ENCODE measurements at regions not wholly inside any gene's neighbourhood (a gene's known extent, or its start where the extent isn't known, plus 50 kb on each side); places are given as distances from the start of the nearest gene placed in this dataset.
"Not testable (repeated sequence)": the region's sequence is repeated elsewhere in the genome, so short reads cannot be mapped to it uniquely, and the experiment has no call there.

DNA sequence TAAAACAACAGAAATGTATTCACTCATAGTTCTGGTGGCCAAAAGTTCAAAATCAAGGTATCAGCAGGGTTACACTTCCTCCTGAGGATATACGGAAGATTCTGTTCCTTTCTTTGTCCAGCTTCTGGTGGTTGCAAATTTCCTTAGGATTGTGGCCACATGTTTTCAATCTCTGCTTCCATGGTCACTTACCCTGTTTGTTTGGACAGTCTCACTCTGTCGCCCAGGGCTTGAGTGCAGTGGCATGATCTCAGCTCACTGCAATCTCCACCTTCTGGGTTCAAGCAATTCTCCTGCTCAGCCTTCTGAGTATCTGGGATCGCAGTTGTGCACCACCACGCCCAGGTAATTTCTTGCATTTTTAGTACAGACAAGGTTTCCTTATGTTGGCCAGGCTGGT lies 534.3 kb downstream of the KCNA4 start:
- no peak overlapping the region for H3K27ac ChIP-seq (ENCODE audit: low read depth, low read length)
- no peaks in the 10 kb centered on the region for H3K4me1 ChIP-seq (ENCODE audit: control insufficient read depth in 3 of 3, insufficient read depth in 3 of 3, low read length in 3 of 3)
- no peaks in the 10 kb centered on the region for H3K36me3 ChIP-seq (ENCODE audit: control insufficient read depth in 3 of 3, insufficient read depth in 3 of 3, low read length in 3 of 3)
- no peaks in the 10 kb centered on the region for H3K27me3 ChIP-seq (ENCODE audit: control insufficient read depth in 3 of 3, insufficient read depth in 3 of 3, low read length in 3 of 3)
- no peak overlapping the region for H3K9ac ChIP-seq (ENCODE audit: low read depth in 1 of 3, low read length in 3 of 3)
- no peaks in the 10 kb centered on the region for H3K9me3 ChIP-seq (ENCODE audit: control insufficient read depth in 3 of 3, low read length in 3 of 3)
- H3K4me3 ChIP-seq (ENCODE audit: low read length in 3 of 3): no peak overlapping the region

DNA sequence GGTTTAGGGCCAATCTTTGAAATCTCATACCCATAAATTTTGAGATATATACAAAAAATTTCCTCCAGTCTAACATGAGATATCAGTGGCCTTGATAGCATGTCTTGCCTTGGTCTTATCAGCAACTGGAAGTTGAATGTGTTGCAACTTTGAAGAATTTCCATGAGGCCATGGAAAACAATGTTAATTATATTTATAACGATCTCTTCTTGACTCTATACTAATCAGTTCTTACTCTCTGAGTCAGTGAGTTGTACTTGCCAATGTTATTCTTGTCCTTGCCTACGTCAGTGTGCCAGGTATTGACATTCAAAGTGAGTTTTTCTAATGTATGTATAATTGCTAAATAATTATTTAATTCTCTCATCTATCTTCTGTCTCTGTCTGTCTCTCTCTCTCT lies 535.1 kb downstream of the KCNA4 start:
- Histone ChIP-seq H3K36me3 (ENCODE audit: control insufficient read depth in 3 of 3, insufficient read depth in 3 of 3, low read length in 3 of 3) (no peaks in the 10 kb centered on the region), H3K27ac (ENCODE audit: low read depth, low read length) (no peak overlapping the region), H3K27me3 (ENCODE audit: control insufficient read depth in 3 of 3, insufficient read depth in 3 of 3, low read length in 3 of 3) (no peaks in the 10 kb centered on the region), H3K9me3 (ENCODE audit: control insufficient read depth in 3 of 3, low read length in 3 of 3) (no peaks in the 10 kb centered on the region), H3K4me3 (ENCODE audit: low read length in 3 of 3) (no peak overlapping the region), H3K9ac (ENCODE audit: low read depth in 1 of 3, low read length in 3 of 3) (no peak overlapping the region), H3K4me1 (ENCODE audit: control insufficient read depth in 3 of 3, insufficient read depth in 3 of 3, low read length in 3 of 3) (no peaks in the 10 kb centered on the region)

DNA sequence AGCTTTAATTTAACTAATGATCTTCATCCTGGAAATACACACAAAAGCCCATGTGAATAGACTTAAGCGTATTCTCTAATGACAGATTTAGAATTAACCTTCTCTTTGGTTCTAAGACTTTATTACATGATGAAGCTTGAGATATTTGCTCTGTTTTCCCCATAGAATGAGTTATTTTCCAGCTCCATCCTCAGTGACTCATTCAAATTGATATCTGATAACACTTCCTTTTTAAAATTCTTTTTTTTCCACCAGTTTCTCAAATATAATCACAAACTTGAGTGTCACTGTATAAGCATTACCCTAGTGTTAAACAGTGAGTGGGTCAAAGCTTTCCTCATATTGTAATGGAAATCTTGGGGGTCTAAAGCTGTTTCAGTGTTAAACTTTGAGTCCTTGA lies 535.8 kb downstream of the KCNA4 start:
- H3K9ac ChIP-seq (ENCODE audit: low read depth in 1 of 3, low read length in 3 of 3): no peak overlapping the region
- H3K4me1 ChIP-seq (ENCODE audit: control insufficient read depth in 3 of 3, insufficient read depth in 3 of 3, low read length in 3 of 3): no peaks in the 10 kb centered on the region
- no peak overlapping the region for H3K27ac ChIP-seq (ENCODE audit: low read depth, low read length)
- H3K27me3 ChIP-seq (ENCODE audit: control insufficient read depth in 3 of 3, insufficient read depth in 3 of 3, low read length in 3 of 3): no peaks in the 10 kb centered on the region
- H3K4me3 ChIP-seq (ENCODE audit: low read length in 3 of 3): no peak overlapping the region
- H3K36me3 ChIP-seq (ENCODE audit: control insufficient read depth in 3 of 3, insufficient read depth in 3 of 3, low read length in 3 of 3): no peaks in the 10 kb centered on the region
- H3K9me3 ChIP-seq (ENCODE audit: control insufficient read depth in 3 of 3, low read length in 3 of 3): no peaks in the 10 kb centered on the region

DNA sequence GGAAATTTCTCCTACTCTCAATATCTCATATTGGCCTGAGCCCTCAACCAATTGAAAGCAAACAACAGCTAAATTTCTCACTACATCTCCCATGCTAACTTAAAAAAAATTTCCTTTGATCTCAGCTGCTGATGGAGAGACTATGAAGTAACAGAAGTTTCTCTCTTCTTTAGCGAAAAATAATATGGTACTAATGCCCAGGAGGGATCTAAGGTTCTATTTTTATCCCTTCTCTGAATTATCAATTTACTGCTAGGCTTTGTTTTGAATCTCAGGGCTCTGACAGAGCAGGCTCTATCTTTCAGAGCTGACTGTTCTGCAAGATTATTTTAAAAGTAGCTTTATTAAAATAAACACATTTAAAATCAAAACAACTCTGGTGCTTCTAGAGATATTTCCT lies 558.6 kb downstream of the KCNA4 start:
- no peak overlapping the region for H3K27ac ChIP-seq (ENCODE audit: low read depth, low read length)
- H3K27me3 ChIP-seq (ENCODE audit: control insufficient read depth in 3 of 3, insufficient read depth in 3 of 3, low read length in 3 of 3): no peaks in the 10 kb centered on the region
- no peak overlapping the region for H3K9ac ChIP-seq (ENCODE audit: low read depth in 1 of 3, low read length in 3 of 3)
- no peaks in the 10 kb centered on the region for H3K36me3 ChIP-seq (ENCODE audit: control insufficient read depth in 3 of 3, insufficient read depth in 3 of 3, low read length in 3 of 3)
- no peaks in the 10 kb centered on the region for H3K4me1 ChIP-seq (ENCODE audit: control insufficient read depth in 3 of 3, insufficient read depth in 3 of 3, low read length in 3 of 3)
- no peak overlapping the region for H3K4me3 ChIP-seq (ENCODE audit: low read length in 3 of 3)
- H3K9me3 ChIP-seq (ENCODE audit: control insufficient read depth in 3 of 3, low read length in 3 of 3): no peaks in the 10 kb centered on the region

DNA sequence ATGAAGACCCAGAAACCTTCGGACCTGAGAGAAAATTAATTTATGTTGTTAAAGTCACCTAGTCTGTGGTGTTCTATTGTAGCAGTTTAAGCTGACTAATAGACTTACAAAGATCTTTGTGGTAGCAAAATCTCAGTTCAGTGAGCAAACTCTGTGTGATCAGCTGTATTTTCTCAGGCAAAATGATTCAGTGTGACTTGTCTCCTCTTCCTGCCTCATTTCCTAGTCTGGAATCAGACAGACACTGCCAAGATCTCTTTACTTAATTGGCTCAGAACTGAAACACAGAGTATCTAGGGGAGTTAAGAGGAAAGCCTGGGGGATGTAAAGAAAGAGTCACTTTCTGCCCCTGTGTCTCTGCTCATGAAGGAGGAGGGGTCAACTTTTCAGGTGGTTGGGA lies 564.7 kb downstream of the KCNA4 start:
- H3K4me3 ChIP-seq (ENCODE audit: low read length in 3 of 3): no peak overlapping the region
- H3K36me3 ChIP-seq (ENCODE audit: control insufficient read depth in 3 of 3, insufficient read depth in 3 of 3, low read length in 3 of 3): no peaks in the 10 kb centered on the region
- no peak overlapping the region for H3K27ac ChIP-seq (ENCODE audit: low read depth, low read length)
- no peaks in the 10 kb centered on the region for H3K9me3 ChIP-seq (ENCODE audit: control insufficient read depth in 3 of 3, low read length in 3 of 3)
- H3K4me1 ChIP-seq (ENCODE audit: control insufficient read depth in 3 of 3, insufficient read depth in 3 of 3, low read length in 3 of 3): no peaks in the 10 kb centered on the region
- no peak overlapping the region for H3K9ac ChIP-seq (ENCODE audit: low read depth in 1 of 3, low read length in 3 of 3)
- H3K27me3 ChIP-seq (ENCODE audit: control insufficient read depth in 3 of 3, insufficient read depth in 3 of 3, low read length in 3 of 3): no peaks in the 10 kb centered on the region

DNA sequence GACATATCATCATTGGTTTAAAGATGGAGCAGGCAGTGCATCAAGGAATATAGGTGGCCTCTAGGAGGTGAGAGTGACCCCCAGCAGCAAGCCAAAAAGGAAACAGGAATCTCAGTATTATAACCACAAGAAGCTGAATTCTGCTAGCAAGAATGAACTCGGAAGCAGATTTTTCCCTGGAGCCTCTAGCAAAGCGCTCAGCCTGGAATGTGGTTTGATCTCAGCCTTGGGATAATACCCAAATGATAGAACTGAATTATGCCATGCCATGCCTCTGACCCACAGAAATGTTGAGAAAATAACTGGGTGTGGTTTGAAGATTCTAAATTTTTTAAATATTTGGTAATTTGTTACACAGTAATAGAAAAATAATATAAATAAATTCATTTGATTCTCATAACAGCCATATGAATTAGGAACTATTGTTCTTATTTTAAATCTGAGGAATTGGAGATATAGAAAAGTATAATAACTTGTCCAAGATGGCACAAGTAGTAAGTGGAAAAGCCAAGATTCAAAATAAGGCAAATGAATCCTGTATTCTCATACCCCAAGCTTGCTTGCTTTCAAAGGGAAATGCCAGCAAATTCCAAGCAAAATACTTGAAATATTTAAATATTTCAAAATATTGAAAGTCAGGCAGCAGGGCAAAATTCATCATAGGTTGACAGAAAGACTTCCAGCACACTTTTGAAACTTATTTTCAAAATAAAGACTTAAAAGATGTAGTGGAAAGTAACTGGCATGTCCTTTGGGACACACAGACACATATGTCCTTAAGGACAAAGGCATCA lies 567.4 kb downstream of the KCNA4 start:
- no peaks in the 10 kb centered on the region for H3K27me3 ChIP-seq (ENCODE audit: control insufficient read depth in 3 of 3, insufficient read depth in 3 of 3, low read length in 3 of 3)
- H3K27ac ChIP-seq (ENCODE audit: low read depth, low read length): no peak overlapping the region
- H3K4me1 ChIP-seq (ENCODE audit: control insufficient read depth in 3 of 3, insufficient read depth in 3 of 3, low read length in 3 of 3): no peaks in the 10 kb centered on the region
- H3K9me3 ChIP-seq (ENCODE audit: control insufficient read depth in 3 of 3, low read length in 3 of 3): no peaks in the 10 kb centered on the region
- no peak overlapping the region for H3K9ac ChIP-seq (ENCODE audit: low read depth in 1 of 3, low read length in 3 of 3)
- no peaks in the 10 kb centered on the region for H3K36me3 ChIP-seq (ENCODE audit: control insufficient read depth in 3 of 3, insufficient read depth in 3 of 3, low read length in 3 of 3)
- no peak overlapping the region for H3K4me3 ChIP-seq (ENCODE audit: low read length in 3 of 3)

DNA sequence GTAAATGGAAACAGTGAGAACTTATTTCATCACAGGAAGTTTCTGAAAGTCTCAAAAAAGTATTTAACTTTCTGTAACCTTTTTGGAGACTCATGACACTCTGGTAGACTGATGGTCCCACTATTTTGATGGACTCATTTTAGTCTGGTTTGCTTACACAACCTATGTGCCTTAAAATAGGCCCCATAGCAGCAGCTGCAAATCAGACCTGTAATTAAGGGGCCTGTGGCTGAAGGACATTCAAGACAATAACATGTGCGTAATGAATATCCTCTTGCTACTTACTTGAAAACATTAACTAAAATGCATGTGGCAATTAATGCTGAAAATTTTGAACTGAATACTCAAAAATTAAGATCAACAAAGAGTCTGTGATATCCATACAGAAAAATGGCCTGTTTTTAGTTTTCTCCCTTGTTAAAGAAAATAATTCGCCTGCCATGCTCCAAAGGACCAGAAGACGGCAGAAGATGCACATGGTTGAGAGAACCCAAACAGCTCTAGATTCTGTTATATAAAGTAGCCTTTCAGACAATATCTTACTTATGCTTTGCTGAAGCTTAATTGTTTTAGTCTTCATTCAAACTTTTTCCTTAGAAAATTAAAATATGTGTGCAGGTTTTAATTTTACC lies 568.5 kb downstream of the KCNA4 start:
- Histone ChIP-seq H3K9me3 (ENCODE audit: control insufficient read depth in 3 of 3, low read length in 3 of 3) (no peaks in the 10 kb centered on the region), H3K4me1 (ENCODE audit: control insufficient read depth in 3 of 3, insufficient read depth in 3 of 3, low read length in 3 of 3) (no peaks in the 10 kb centered on the region), H3K4me3 (ENCODE audit: low read length in 3 of 3) (no peak overlapping the region), H3K36me3 (ENCODE audit: control insufficient read depth in 3 of 3, insufficient read depth in 3 of 3, low read length in 3 of 3) (no peaks in the 10 kb centered on the region), H3K9ac (ENCODE audit: low read depth in 1 of 3, low read length in 3 of 3) (no peak overlapping the region), H3K27me3 (ENCODE audit: control insufficient read depth in 3 of 3, insufficient read depth in 3 of 3, low read length in 3 of 3) (no peaks in the 10 kb centered on the region), H3K27ac (ENCODE audit: low read depth, low read length) (no peak overlapping the region)

DNA sequence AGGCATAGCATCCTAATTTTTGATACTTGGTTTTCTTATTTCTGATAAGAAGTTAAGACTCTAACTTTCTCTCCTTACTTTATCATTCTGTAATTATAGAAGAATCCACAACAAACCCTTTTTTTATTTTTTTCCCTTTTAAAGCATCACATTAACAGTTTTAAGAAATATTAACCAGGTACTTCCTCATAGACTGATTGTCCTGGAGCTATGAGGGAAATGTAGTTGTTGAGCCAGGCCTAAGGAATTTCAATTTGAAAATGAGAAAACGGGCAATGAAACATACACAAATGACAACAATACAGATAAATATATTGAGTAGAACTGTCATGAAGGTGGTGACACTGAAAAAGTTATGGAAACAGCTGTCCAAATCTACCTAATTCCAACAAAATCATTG lies 569.0 kb downstream of the KCNA4 start:
- no peaks in the 10 kb centered on the region for H3K27me3 ChIP-seq (ENCODE audit: control insufficient read depth in 3 of 3, insufficient read depth in 3 of 3, low read length in 3 of 3)
- H3K27ac ChIP-seq (ENCODE audit: low read depth, low read length): no peak overlapping the region
- H3K9ac ChIP-seq (ENCODE audit: low read depth in 1 of 3, low read length in 3 of 3): no peak overlapping the region
- H3K4me1 ChIP-seq (ENCODE audit: control insufficient read depth in 3 of 3, insufficient read depth in 3 of 3, low read length in 3 of 3): no peaks in the 10 kb centered on the region
- H3K4me3 ChIP-seq (ENCODE audit: low read length in 3 of 3): no peak overlapping the region
- no peaks in the 10 kb centered on the region for H3K36me3 ChIP-seq (ENCODE audit: control insufficient read depth in 3 of 3, insufficient read depth in 3 of 3, low read length in 3 of 3)
- no peaks in the 10 kb centered on the region for H3K9me3 ChIP-seq (ENCODE audit: control insufficient read depth in 3 of 3, low read length in 3 of 3)

DNA sequence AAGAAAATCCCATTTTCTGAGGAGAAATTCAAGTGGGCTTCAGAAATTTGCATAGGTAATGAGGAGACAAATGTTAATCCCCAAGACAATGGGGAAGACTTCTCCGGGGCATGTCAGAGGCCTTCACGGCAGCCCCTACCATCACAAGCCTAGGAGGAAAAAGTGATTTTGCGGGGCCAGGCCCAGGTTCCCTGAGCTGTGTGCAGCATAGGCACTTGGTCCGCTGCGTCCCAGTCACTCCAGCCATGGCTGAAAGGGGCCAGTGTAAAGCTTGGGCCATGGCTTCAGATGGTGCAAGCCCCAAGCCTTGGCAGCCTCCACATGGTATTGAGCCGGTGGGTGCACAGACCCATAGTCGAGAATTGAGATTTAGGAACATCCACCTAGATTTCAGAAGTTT lies 570.7 kb downstream of the KCNA4 start:
- Histone ChIP-seq H3K36me3 (ENCODE audit: control insufficient read depth in 3 of 3, insufficient read depth in 3 of 3, low read length in 3 of 3) (no peaks in the 10 kb centered on the region), H3K4me3 (ENCODE audit: low read length in 3 of 3) (no peak overlapping the region), H3K27ac (ENCODE audit: low read depth, low read length) (no peak overlapping the region), H3K27me3 (ENCODE audit: control insufficient read depth in 3 of 3, insufficient read depth in 3 of 3, low read length in 3 of 3) (no peaks in the 10 kb centered on the region), H3K9me3 (ENCODE audit: control insufficient read depth in 3 of 3, low read length in 3 of 3) (no peaks in the 10 kb centered on the region), H3K4me1 (ENCODE audit: control insufficient read depth in 3 of 3, insufficient read depth in 3 of 3, low read length in 3 of 3) (no peaks in the 10 kb centered on the region), H3K9ac (ENCODE audit: low read depth in 1 of 3, low read length in 3 of 3) (no peak overlapping the region)

DNA sequence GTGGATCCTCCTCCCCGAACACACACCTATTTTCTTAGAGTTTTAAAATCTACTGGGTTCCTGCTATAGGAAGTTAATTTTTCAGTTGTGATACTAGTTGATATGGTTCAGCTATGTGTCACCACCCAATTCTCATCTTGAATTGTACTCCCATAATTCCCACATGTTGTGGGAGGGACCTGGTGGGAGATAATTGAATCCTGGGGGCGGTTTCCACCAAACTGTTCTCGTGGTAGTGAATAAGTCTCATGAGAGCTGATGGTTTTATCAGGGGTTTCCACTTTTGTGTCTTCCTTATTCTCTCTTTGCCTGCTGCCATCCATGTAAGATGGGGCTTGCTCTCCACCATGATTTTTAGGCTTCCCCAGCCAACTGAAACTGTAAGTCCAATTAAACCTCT lies 571.6 kb downstream of the KCNA4 start:
- not testable (repeated sequence) for H3K4me1 ChIP-seq (ENCODE audit: control insufficient read depth in 3 of 3, insufficient read depth in 3 of 3, low read length in 3 of 3); H3K27ac ChIP-seq (ENCODE audit: low read depth, low read length); H3K9me3 ChIP-seq (ENCODE audit: control insufficient read depth in 3 of 3, low read length in 3 of 3); H3K36me3 ChIP-seq (ENCODE audit: control insufficient read depth in 3 of 3, insufficient read depth in 3 of 3, low read length in 3 of 3); H3K27me3 ChIP-seq (ENCODE audit: control insufficient read depth in 3 of 3, insufficient read depth in 3 of 3, low read length in 3 of 3); H3K9ac ChIP-seq (ENCODE audit: low read depth in 1 of 3, low read length in 3 of 3); H3K4me3 ChIP-seq (ENCODE audit: low read length in 3 of 3)
